C4-2B (cell line): ENCODE measurements at regions not wholly inside any gene's neighbourhood (a gene's known extent, or its start where the extent isn't known, plus 50 kb on each side); places are given as distances from the start of the nearest gene placed in this dataset.

Source experiments
- CTCF ChIP-seq: fragments of 450-650 bp; conservative IDR thresholded peaks from 2 replicates; pipeline ENCODE4 v1.5.1; 2017; ENCODE audit warnings: mild to moderate bottlenecking
- ZFX ChIP-seq: fragments of 450-650 bp; IDR thresholded peaks from 2 replicates; pipeline ENCODE4 v1.6.1; 2017

DNA sequence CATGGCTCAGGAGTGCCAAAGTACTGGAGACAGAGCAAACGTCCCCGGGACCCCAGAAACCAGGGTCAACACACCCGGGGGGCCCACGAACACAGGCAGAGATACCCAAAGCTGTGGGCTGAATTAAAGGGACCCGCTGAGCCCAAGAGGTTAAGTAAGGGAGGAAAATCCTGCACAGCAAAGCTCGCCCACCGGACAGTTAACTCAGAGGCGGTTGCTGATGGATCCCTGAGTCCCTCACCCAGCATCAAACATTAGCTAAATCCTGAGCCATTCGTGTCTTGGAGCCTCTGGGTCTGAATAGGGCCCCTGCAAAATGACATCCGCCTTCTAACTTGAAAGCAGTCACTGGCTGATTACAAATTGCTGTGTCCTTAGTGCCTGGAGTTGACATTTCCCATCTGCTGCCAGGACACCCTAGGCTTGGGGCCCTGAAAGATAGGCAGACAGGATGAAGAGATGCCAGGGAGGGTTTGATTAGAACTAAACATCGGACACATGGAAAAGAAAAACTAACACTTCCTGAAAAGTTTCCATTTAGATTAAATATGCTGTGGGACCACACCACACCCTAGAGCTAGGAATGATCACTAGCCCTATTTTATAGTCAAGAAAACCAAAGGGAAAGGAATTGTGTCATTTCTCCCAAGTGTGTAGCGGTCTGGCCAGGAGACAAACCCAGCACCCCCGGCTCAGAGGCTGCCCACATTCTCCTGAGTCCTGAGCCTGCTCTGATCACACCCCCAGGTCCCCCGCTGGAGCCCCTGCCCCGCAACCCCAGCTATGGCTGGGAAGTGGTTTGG is 239.3 kb downstream of the NPHP4 start:
- no peak for TF ChIP-seq CTCF
- TF ChIP-seq ZFX, result no peak
